ENCODE measurements at regions not wholly inside any gene's neighbourhood (a gene's known extent, or its start where the extent isn't known, plus 50 kb on each side); places are given as distances from the start of the nearest gene placed in this dataset.

- TF ChIP-seq POLR2A (IDR thresholded peaks at IDR 0.05; ENCODE audit: low read depth) (no peak), CTCF (IDR thresholded peaks at IDR 0.05) (no peak), POLR2AphosphoS5 (IDR thresholded peaks at IDR 0.05) (no peak), EP300 (IDR thresholded peaks at IDR 0.05) (no peak)
Observed at GRCh38 chr21:45340515-45340914, 52.8 kb upstream of the POFUT2 start.

Data from esophagus muscularis mucosa (tissue), 4 donors.